HepG2 (cell line): ENCODE measurements at regions not wholly inside any gene's neighbourhood (a gene's known extent, or its start where the extent isn't known, plus 50 kb on each side); places are given as distances from the start of the nearest gene placed in this dataset.
A peak's percentile ranks its signal among the peaks of the same experiment; 100 is the strongest.

Source experiments
- ARHGAP35 ChIP-seq: sonication (generic); formaldehyde crosslinking; IDR thresholded peaks from 2 replicates; pipeline ENCODE4 v1.9.0; 2022; ENCODE audit warnings: mild to moderate bottlenecking, inconsistent platforms, moderate library complexity, missing genetic modification reagents, borderline replicate concordance
- CHCHD3 ChIP-seq: sonication (generic); formaldehyde crosslinking; IDR thresholded peaks from 2 replicates; pipeline ENCODE4 v1.8.0; 2022; ENCODE audit warnings: mild to moderate bottlenecking, missing genetic modification reagents, moderate library complexity
- GATAD1 ChIP-seq: IDR thresholded peaks from 2 replicates; pipeline ENCODE4 v1.6.1; 2016; ENCODE audit warnings: missing genetic modification reagents, missing compliant biosample characterization
- HOXA5 ChIP-seq: sonication (generic); formaldehyde crosslinking; IDR thresholded peaks from 2 replicates; pipeline ENCODE4 v1.4.0; 2020; ENCODE audit warnings: missing genetic modification reagents
- MEF2D ChIP-seq: sonication (generic); formaldehyde crosslinking; IDR thresholded peaks from 2 replicates; pipeline ENCODE4 v1.5.1; 2020; ENCODE audit warnings: mild to moderate bottlenecking, missing genetic modification reagents
- RFX3 ChIP-seq: IDR thresholded peaks from 2 replicates; pipeline ENCODE4 v1.6.1; 2016; ENCODE audit warnings: missing biosample characterization, missing genetic modification reagents
- SRSF4 ChIP-seq: fragments of 200-400 bp; formaldehyde crosslinking; IDR thresholded peaks from one replicate; pipeline ENCODE4 v1.6.1; 2018; ENCODE audit warnings: mild to moderate bottlenecking, low read depth, low read length, moderate library complexity; ENCODE audit not compliant: poor library complexity, severe bottlenecking
- ZBTB21 ChIP-seq: sonication (generic); formaldehyde crosslinking; IDR thresholded peaks from 2 replicates; pipeline ENCODE4 v1.4.0; 2020; ENCODE audit warnings: missing genetic modification reagents
- ZMYM3 ChIP-seq: sonication (generic); formaldehyde crosslinking; IDR thresholded peaks from 2 replicates; pipeline ENCODE4 v1.5.1; 2020; ENCODE audit warnings: mild to moderate bottlenecking, missing genetic modification reagents
- ZNF326 ChIP-seq: sonication (generic); formaldehyde crosslinking; IDR thresholded peaks from 2 replicates; pipeline ENCODE4 v1.4.0; 2020; ENCODE audit warnings: missing genetic modification reagents, borderline replicate concordance
- ZNF589 ChIP-seq: sonication (generic); formaldehyde crosslinking; conservative IDR thresholded peaks from 2 replicates; pipeline ENCODE4 v1.8.0; 2022; ENCODE audit warnings: mild to moderate bottlenecking, moderate library complexity, missing genetic modification reagents
- ZNF816 ChIP-seq: sonication (generic); formaldehyde crosslinking; IDR thresholded peaks from 2 replicates; pipeline ENCODE4 v1.8.0; 2022; ENCODE audit warnings: missing genetic modification reagents, mild to moderate bottlenecking, borderline replicate concordance
- ZNF878 ChIP-seq: sonication (generic); formaldehyde crosslinking; IDR thresholded peaks from 2 replicates; pipeline ENCODE4 v1.8.1; 2023; ENCODE audit warnings: mild to moderate bottlenecking, missing genetic modification reagents, moderate library complexity
- TF ChIP-seq, protein P1 (sequence below): sonication (generic); formaldehyde crosslinking; IDR thresholded peaks from 2 replicates; pipeline ENCODE4 v1.5.0; 2020; ENCODE audit warnings: mild to moderate bottlenecking, missing genetic modification reagents, borderline replicate concordance
- TF ChIP-seq, protein P2 (sequence below): sonication (generic); formaldehyde crosslinking; IDR thresholded peaks from 2 replicates; pipeline ENCODE4 v1.5.0; 2020; ENCODE audit warnings: missing genetic modification reagents, mild to moderate bottlenecking, borderline replicate concordance
- TF ChIP-seq, protein P3 (sequence below): sonication (generic); formaldehyde crosslinking; IDR thresholded peaks from 2 replicates; pipeline ENCODE4 v1.4.0; 2020; ENCODE audit warnings: mild to moderate bottlenecking, missing genetic modification reagents
- TF ChIP-seq, protein P4 (sequence below): sonication (generic); formaldehyde crosslinking; IDR thresholded peaks from 2 replicates; pipeline ENCODE4 v1.5.1; 2020; ENCODE audit warnings: mild to moderate bottlenecking, missing genetic modification reagents, moderate library complexity
- TF ChIP-seq, protein P5 (sequence below): sonication (generic); formaldehyde crosslinking; IDR thresholded peaks from 2 replicates; pipeline ENCODE4 v1.4.0; 2020; ENCODE audit warnings: mild to moderate bottlenecking, missing genetic modification reagents
- TF ChIP-seq, protein P6 (sequence below): sonication (generic); formaldehyde crosslinking; conservative IDR thresholded peaks from 2 replicates; pipeline ENCODE4 v1.4.0; 2020; ENCODE audit warnings: missing genetic modification reagents

DNA sequence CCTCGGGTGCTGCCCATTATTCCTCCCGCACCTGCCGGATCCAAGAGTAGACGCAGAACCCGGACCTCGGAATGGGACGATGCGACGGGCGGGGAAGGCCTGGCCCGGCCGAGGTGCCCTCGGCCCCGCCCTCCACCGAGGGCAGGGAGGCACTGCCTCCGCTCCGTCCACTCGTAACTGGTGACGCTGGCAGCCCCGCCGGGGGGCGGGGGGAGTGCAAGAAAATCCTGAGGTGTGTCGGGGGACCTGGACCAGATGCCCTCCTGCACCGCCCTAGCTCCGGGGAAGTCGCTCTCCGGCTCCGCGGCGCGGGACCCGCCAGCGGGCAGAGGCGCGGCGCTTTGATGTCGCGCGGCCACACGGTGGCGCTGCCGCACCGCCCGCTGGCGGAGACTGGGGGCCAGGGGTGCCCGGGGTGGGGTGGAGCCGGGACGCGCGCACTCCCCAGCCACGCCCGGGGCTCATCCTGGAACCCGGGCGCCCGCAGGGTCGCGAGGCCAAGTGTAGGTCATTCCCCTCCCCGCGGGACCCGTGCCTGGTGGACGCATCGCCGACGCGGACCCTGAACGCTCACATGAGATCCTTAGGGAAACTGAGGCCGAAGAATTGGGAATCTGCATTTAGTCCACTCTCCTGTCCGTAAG lies 202.8 kb downstream of the TTC8 start (continued):
- TF ChIP-seq, protein P1, sequence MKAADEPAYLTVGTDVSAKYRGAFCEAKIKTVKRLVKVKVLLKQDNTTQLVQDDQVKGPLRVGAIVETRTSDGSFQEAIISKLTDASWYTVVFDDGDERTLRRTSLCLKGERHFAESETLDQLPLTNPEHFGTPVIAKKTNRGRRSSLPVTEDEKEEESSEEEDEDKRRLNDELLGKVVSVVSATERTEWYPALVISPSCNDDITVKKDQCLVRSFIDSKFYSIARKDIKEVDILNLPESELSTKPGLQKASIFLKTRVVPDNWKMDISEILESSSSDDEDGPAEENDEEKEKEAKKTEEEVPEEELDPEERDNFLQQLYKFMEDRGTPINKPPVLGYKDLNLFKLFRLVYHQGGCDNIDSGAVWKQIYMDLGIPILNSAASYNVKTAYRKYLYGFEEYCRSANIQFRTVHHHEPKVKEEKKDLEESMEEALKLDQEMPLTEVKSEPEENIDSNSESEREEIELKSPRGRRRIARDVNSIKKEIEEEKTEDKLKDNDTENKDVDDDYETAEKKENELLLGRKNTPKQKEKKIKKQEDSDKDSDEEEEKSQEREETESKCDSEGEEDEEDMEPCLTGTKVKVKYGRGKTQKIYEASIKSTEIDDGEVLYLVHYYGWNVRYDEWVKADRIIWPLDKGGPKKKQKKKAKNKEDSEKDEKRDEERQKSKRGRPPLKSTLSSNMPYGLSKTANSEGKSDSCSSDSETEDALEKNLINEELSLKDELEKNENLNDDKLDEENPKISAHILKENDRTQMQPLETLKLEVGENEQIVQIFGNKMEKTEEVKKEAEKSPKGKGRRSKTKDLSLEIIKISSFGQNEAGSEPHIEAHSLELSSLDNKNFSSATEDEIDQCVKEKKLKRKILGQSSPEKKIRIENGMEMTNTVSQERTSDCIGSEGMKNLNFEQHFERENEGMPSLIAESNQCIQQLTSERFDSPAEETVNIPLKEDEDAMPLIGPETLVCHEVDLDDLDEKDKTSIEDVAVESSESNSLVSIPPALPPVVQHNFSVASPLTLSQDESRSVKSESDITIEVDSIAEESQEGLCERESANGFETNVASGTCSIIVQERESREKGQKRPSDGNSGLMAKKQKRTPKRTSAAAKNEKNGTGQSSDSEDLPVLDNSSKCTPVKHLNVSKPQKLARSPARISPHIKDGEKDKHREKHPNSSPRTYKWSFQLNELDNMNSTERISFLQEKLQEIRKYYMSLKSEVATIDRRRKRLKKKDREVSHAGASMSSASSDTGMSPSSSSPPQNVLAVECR = peak; percentile 49; the same call in 1 of the 2 replicates
- TF ChIP-seq, protein P2, sequence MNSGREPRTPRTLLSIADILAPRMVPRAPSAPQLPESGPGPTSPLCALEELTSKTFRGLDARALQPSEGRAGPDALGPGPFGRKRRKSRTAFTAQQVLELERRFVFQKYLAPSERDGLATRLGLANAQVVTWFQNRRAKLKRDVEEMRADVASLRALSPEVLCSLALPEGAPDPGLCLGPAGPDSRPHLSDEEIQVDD (CRISPR knock-in tag) = no peak
- TF ChIP-seq, protein P3, sequence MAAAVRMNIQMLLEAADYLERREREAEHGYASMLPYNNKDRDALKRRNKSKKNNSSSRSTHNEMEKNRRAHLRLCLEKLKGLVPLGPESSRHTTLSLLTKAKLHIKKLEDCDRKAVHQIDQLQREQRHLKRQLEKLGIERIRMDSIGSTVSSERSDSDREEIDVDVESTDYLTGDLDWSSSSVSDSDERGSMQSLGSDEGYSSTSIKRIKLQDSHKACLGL = peak; percentile 52; the same call in 1 of the 2 replicates
- TF ChIP-seq ZNF816 (CRISPR knock-in tag) (no peak), GATAD1 (CRISPR knock-in tag) (no peak), ZNF878 (CRISPR knock-in tag) (no peak), ARHGAP35 (CRISPR knock-in tag) (no peak; the same call in 1 of the 2 replicates), ZNF326 (CRISPR knock-in tag) (no peak), ZMYM3 (CRISPR knock-in tag) (no peak), HOXA5 (CRISPR knock-in tag) (no peak), SRSF4 (no peak), CHCHD3 (CRISPR knock-in tag) (no peak), MEF2D (CRISPR knock-in tag) (0 out of 2 replicates have a peak, but pooled peaks have one; percentile 37), RFX3 (CRISPR knock-in tag) (no peak), ZBTB21 (CRISPR knock-in tag) (no peak), ZNF589 (CRISPR knock-in tag) (no peak)
- TF ChIP-seq, protein P4, sequence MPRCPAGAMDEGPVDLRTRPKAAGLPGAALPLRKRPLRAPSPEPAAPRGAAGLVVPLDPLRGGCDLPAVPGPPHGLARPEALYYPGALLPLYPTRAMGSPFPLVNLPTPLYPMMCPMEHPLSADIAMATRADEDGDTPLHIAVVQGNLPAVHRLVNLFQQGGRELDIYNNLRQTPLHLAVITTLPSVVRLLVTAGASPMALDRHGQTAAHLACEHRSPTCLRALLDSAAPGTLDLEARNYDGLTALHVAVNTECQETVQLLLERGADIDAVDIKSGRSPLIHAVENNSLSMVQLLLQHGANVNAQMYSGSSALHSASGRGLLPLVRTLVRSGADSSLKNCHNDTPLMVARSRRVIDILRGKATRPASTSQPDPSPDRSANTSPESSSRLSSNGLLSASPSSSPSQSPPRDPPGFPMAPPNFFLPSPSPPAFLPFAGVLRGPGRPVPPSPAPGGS (CRISPR knock-in tag) = peak; percentile 63; the same call in 1 of the 2 replicates
- TF ChIP-seq, protein P5, sequence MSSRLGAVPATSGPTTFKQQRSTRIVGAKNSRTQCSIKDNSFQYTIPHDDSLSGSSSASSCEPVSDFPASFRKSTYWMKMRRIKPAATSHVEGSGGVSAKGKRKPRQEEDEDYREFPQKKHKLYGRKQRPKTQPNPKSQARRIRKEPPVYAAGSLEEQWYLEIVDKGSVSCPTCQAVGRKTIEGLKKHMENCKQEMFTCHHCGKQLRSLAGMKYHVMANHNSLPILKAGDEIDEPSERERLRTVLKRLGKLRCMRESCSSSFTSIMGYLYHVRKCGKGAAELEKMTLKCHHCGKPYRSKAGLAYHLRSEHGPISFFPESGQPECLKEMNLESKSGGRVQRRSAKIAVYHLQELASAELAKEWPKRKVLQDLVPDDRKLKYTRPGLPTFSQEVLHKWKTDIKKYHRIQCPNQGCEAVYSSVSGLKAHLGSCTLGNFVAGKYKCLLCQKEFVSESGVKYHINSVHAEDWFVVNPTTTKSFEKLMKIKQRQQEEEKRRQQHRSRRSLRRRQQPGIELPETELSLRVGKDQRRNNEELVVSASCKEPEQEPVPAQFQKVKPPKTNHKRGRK (CRISPR knock-in tag) = no peak
- TF ChIP-seq, protein P6, sequence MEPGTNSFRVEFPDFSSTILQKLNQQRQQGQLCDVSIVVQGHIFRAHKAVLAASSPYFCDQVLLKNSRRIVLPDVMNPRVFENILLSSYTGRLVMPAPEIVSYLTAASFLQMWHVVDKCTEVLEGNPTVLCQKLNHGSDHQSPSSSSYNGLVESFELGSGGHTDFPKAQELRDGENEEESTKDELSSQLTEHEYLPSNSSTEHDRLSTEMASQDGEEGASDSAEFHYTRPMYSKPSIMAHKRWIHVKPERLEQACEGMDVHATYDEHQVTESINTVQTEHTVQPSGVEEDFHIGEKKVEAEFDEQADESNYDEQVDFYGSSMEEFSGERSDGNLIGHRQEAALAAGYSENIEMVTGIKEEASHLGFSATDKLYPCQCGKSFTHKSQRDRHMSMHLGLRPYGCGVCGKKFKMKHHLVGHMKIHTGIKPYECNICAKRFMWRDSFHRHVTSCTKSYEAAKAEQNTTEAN = no peak
